ENCODE measurements at regions not wholly inside any gene's neighbourhood (a gene's known extent, or its start where the extent isn't known, plus 50 kb on each side); places are given as distances from the start of the nearest gene placed in this dataset.

GRCh38 chr7:85479918-85480643 lies 293.2 kb upstream of the SEMA3D start:
- TF ChIP-seq SUZ12 (IDR thresholded peaks at IDR 0.05; ENCODE audit: extremely low read depth, insufficient read depth, insufficient read length), result no peak
- no peak for TF ChIP-seq YY1 (IDR thresholded peaks at IDR 0.05; ENCODE audit: insufficient read depth, insufficient read length)
- TF ChIP-seq ZNF274 (IDR thresholded peaks at IDR 0.05; ENCODE audit: low read depth, low read length), result no peak
- DNase-seq (ENCODE audit: low read depth, low spot score), result no peak
- Histone ChIP-seq H3K4me3 (ENCODE audit: insufficient read length, low read depth) (no peak overlapping the region), H3K4me1 (ENCODE audit: insufficient read depth, insufficient read length) (no peaks in the 10 kb centered on the region), H3K9me3 (ENCODE audit: insufficient read depth, low read length) (no peaks in the 10 kb centered on the region), H3K36me3 (ENCODE audit: insufficient read depth, insufficient read length, low read length) (no peaks in the 10 kb centered on the region), H3K27me3 (ENCODE audit: insufficient read depth, insufficient read length) (no peaks in the 10 kb centered on the region), H3K9ac (ENCODE audit: insufficient read length, low read depth) (no peak overlapping the region)

DNA sequence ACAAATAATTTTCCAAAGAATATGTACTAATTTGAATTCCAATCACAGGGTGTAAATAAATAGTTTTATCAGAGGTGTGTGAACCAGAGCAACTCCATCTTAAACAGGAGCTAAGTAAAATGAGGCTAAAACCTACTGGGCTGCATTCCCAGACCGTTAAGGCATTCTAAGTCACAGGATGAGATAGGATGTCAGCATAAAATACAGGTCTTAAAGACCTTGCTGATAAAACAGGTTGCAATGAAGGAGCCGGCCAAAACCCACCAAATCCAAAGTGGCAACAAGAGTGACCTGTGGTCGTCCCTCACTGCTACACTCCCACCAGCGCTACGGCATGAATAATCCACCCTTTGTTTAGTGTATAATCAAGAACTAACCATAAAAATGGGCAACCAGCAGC lies 291.7 kb upstream of the SEMA3D start:
- no peak for DNase-seq (ENCODE audit: low read depth, low spot score)
- Histone ChIP-seq H3K4me1 (ENCODE audit: insufficient read depth, insufficient read length) (no peaks in the 10 kb centered on the region), H3K9ac (ENCODE audit: insufficient read length, low read depth) (no peak overlapping the region), H3K36me3 (ENCODE audit: insufficient read depth, insufficient read length, low read length) (no peaks in the 10 kb centered on the region), H3K4me3 (ENCODE audit: insufficient read length, low read depth) (no peak overlapping the region), H3K27me3 (ENCODE audit: insufficient read depth, insufficient read length) (no peaks in the 10 kb centered on the region), H3K9me3 (ENCODE audit: insufficient read depth, low read length) (no peaks in the 10 kb centered on the region)
- no peak for TF ChIP-seq YY1 (IDR thresholded peaks at IDR 0.05; ENCODE audit: insufficient read depth, insufficient read length)
- TF ChIP-seq SUZ12 (IDR thresholded peaks at IDR 0.05; ENCODE audit: extremely low read depth, insufficient read depth, insufficient read length), result no peak
- TF ChIP-seq ZNF274 (IDR thresholded peaks at IDR 0.05; ENCODE audit: low read depth, low read length), result no peak

DNA sequence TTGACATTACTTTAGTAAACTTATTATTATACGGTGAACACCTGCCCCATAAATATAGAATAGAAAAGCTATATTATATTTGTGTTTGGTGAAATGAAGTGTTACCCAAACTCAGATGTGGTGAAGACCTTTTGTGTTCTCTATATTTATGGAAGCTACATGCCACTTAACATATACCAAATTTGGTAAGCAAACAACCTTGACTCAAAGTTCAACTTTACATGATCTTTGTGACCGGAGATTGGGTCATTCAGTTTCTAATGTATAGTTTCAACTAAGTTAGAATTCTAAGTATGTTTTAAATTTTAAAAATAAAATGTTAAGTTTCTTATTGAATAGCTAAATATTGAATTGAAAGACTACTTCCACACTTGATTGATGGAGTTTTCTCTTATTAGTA lies 288.6 kb upstream of the SEMA3D start:
- H3K9me3 ChIP-seq (ENCODE audit: insufficient read depth, low read length), result no peaks in the 10 kb centered on the region
- TF ChIP-seq YY1 (IDR thresholded peaks at IDR 0.05; ENCODE audit: insufficient read depth, insufficient read length) (no peak), ZNF274 (IDR thresholded peaks at IDR 0.05; ENCODE audit: low read depth, low read length) (no peak), SUZ12 (IDR thresholded peaks at IDR 0.05; ENCODE audit: extremely low read depth, insufficient read depth, insufficient read length) (no peak)
- H3K36me3 ChIP-seq (ENCODE audit: insufficient read depth, insufficient read length, low read length), result no peaks in the 10 kb centered on the region
- no peak for DNase-seq (ENCODE audit: low read depth, low spot score)
- H3K4me3 ChIP-seq (ENCODE audit: insufficient read length, low read depth), result no peak overlapping the region
- H3K4me1 ChIP-seq (ENCODE audit: insufficient read depth, insufficient read length), result no peaks in the 10 kb centered on the region
- no peak overlapping the region for H3K9ac ChIP-seq (ENCODE audit: insufficient read length, low read depth)
- H3K27me3 ChIP-seq (ENCODE audit: insufficient read depth, insufficient read length), result no peaks in the 10 kb centered on the region

DNA sequence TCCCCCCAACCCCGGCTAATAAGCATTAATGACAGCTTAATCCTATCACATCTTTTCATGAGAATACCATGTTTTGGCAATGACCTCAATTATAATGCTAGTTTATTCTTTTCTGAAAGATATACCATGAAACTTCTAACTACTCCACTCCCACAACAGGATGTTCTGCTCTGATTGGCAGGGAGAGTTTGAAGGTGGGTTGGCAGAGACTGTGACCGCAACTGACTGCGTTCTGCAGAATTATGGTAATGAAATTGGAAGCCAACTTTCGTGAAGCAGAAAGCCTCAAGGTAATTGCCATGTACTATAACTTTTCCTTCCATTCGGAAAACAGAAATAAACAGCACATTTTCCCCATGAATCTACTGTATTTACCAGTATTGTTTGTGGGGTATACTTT lies 288.2 kb upstream of the SEMA3D start:
- H3K27me3 ChIP-seq (ENCODE audit: insufficient read depth, insufficient read length), result no peaks in the 10 kb centered on the region
- no peak for TF ChIP-seq SUZ12 (IDR thresholded peaks at IDR 0.05; ENCODE audit: extremely low read depth, insufficient read depth, insufficient read length)
- no peak for TF ChIP-seq ZNF274 (IDR thresholded peaks at IDR 0.05; ENCODE audit: low read depth, low read length)
- TF ChIP-seq YY1 (IDR thresholded peaks at IDR 0.05; ENCODE audit: insufficient read depth, insufficient read length), result no peak
- no peak overlapping the region for H3K9ac ChIP-seq (ENCODE audit: insufficient read length, low read depth)
- no peak overlapping the region for H3K4me3 ChIP-seq (ENCODE audit: insufficient read length, low read depth)
- H3K9me3 ChIP-seq (ENCODE audit: insufficient read depth, low read length), result no peaks in the 10 kb centered on the region
- no peak for DNase-seq (ENCODE audit: low read depth, low spot score)
- no peaks in the 10 kb centered on the region for H3K4me1 ChIP-seq (ENCODE audit: insufficient read depth, insufficient read length)
- H3K36me3 ChIP-seq (ENCODE audit: insufficient read depth, insufficient read length, low read length), result no peaks in the 10 kb centered on the region

GRCh38 chr7:85474234-85474633 lies 287.4 kb upstream of the SEMA3D start:
- Histone ChIP-seq H3K9me3 (ENCODE audit: insufficient read depth, low read length) (no peaks in the 10 kb centered on the region), H3K9ac (ENCODE audit: insufficient read length, low read depth) (no peak overlapping the region), H3K27me3 (ENCODE audit: insufficient read depth, insufficient read length) (no peaks in the 10 kb centered on the region), H3K4me1 (ENCODE audit: insufficient read depth, insufficient read length) (no peaks in the 10 kb centered on the region), H3K4me3 (ENCODE audit: insufficient read length, low read depth) (no peak overlapping the region), H3K36me3 (ENCODE audit: insufficient read depth, insufficient read length, low read length) (no peaks in the 10 kb centered on the region)
- no peak for DNase-seq (ENCODE audit: low read depth, low spot score)
- no peak for TF ChIP-seq ZNF274 (IDR thresholded peaks at IDR 0.05; ENCODE audit: low read depth, low read length)
- TF ChIP-seq YY1 (IDR thresholded peaks at IDR 0.05; ENCODE audit: insufficient read depth, insufficient read length), result no peak
- TF ChIP-seq SUZ12 (IDR thresholded peaks at IDR 0.05; ENCODE audit: extremely low read depth, insufficient read depth, insufficient read length), result no peak

DNA sequence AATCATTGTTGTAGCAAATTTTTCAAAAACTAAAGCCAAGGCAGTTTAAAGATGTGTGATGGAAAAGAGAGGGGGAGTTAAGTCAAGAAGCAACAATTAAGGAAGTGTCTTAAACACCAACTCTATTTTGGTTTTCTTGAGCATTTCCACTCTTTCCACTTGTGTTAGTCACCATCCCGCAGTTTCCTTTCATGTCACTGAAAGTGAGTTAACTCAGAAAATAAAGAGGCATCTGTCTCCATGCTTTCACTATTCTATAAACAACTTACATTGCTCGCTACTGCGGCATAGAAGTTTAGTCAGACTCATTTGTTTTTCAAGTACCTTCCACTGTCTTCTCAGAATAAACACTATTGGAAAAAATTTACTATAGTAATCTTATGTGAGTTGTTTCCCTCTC lies 284.9 kb upstream of the SEMA3D start:
- TF ChIP-seq SUZ12 (IDR thresholded peaks at IDR 0.05; ENCODE audit: extremely low read depth, insufficient read depth, insufficient read length) (no peak), YY1 (IDR thresholded peaks at IDR 0.05; ENCODE audit: insufficient read depth, insufficient read length) (no peak), ZNF274 (IDR thresholded peaks at IDR 0.05; ENCODE audit: low read depth, low read length) (no peak)
- Histone ChIP-seq H3K4me1 (ENCODE audit: insufficient read depth, insufficient read length) (no peaks in the 10 kb centered on the region), H3K9me3 (ENCODE audit: insufficient read depth, low read length) (no peaks in the 10 kb centered on the region), H3K27me3 (ENCODE audit: insufficient read depth, insufficient read length) (no peaks in the 10 kb centered on the region), H3K36me3 (ENCODE audit: insufficient read depth, insufficient read length, low read length) (no peaks in the 10 kb centered on the region), H3K4me3 (ENCODE audit: insufficient read length, low read depth) (no peak overlapping the region), H3K9ac (ENCODE audit: insufficient read length, low read depth) (no peak overlapping the region)
- no peak for DNase-seq (ENCODE audit: low read depth, low spot score)

GRCh38 chr7:85471307-85471706 lies 284.5 kb upstream of the SEMA3D start:
- Histone ChIP-seq H3K9me3 (ENCODE audit: insufficient read depth, low read length) (no peaks in the 10 kb centered on the region), H3K4me3 (ENCODE audit: insufficient read length, low read depth) (no peak overlapping the region), H3K27me3 (ENCODE audit: insufficient read depth, insufficient read length) (no peaks in the 10 kb centered on the region), H3K4me1 (ENCODE audit: insufficient read depth, insufficient read length) (no peaks in the 10 kb centered on the region), H3K36me3 (ENCODE audit: insufficient read depth, insufficient read length, low read length) (no peaks in the 10 kb centered on the region), H3K9ac (ENCODE audit: insufficient read length, low read depth) (no peak overlapping the region)
- TF ChIP-seq ZNF274 (IDR thresholded peaks at IDR 0.05; ENCODE audit: low read depth, low read length) (no peak), YY1 (IDR thresholded peaks at IDR 0.05; ENCODE audit: insufficient read depth, insufficient read length) (no peak), SUZ12 (IDR thresholded peaks at IDR 0.05; ENCODE audit: extremely low read depth, insufficient read depth, insufficient read length) (no peak)
- DNase-seq (ENCODE audit: low read depth, low spot score), result no peak
